ENCODE measurements at regions not wholly inside any gene's neighbourhood (a gene's known extent, or its start where the extent isn't known, plus 50 kb on each side); places are given as distances from the start of the nearest gene placed in this dataset.

- ATAC-seq = no peak
- intact Hi-C loops (cut with DNase I) = no loop called here
Observed at GRCh38 chr11:13062115-13062514, 53.0 kb downstream of the RASSF10 start.

DNA sequence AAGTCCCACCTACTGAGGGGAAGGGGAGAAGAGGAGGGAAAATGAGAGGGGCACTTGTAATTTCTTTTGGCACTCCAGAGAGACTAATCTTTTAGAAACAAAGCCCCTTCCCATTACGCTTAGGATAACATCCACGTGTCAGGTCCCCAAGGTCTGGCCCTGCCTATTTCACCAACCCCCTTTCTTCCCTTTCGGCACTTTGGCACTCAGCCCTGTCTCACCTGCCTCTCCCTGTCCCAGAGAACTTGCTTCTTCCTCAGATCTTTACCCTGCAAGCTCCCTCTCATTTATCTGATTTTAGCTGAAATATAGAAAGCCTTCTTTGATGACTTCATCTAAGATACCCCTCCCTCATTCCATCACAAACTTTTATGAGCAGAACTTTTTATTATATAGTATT is 55.5 kb downstream of the RASSF10 start:
- no peak for DNase-seq (ENCODE audit: low spot score)
- intact Hi-C loops (cut with DNase I) = no loop called here
- ATAC-seq = no peak

More at GRCh38 chr11:13062115-13062514, 53.0 kb downstream of the RASSF10 start:
- DNase-seq (ENCODE audit: low spot score) = no peak

- no peak for ATAC-seq
Observed at GRCh38 chr11:13065200-13065787, 56.2 kb downstream of the RASSF10 start.

DNA sequence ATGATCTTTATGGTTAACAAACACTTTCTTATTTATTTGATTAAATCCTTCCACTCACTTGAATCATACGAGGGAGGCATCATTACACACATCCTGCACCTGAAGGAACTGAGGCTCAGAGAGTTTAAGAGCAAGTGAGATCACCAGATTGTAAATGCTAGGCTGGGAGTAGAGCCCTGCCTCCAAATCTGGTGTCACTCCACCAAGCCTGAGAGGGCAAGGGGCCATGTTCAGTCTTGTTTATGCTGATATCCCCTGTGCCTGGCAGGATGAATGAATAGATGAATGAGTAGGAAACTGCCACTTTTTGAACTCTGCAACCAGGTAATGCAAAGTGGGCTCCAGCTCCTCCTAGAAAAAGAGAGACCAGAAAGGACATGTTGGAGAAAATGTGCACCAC is 59.1 kb downstream of the RASSF10 start:
- intact Hi-C loops (cut with DNase I) = no loop called here
- ATAC-seq (no peak), DNase-seq (ENCODE audit: low spot score) (no peak)

More at GRCh38 chr11:13065200-13065787, 56.2 kb downstream of the RASSF10 start:
- DNase-seq (ENCODE audit: low spot score) = no peak
- intact Hi-C loops (cut with DNase I) = no loop called here

- ATAC-seq (no peak), DNase-seq (ENCODE audit: low spot score) (no peak)
- intact Hi-C loops (cut with DNase I) = no loop called here
Observed at GRCh38 chr11:13073119-13073981, 64.2 kb downstream of the RASSF10 start.

DNA sequence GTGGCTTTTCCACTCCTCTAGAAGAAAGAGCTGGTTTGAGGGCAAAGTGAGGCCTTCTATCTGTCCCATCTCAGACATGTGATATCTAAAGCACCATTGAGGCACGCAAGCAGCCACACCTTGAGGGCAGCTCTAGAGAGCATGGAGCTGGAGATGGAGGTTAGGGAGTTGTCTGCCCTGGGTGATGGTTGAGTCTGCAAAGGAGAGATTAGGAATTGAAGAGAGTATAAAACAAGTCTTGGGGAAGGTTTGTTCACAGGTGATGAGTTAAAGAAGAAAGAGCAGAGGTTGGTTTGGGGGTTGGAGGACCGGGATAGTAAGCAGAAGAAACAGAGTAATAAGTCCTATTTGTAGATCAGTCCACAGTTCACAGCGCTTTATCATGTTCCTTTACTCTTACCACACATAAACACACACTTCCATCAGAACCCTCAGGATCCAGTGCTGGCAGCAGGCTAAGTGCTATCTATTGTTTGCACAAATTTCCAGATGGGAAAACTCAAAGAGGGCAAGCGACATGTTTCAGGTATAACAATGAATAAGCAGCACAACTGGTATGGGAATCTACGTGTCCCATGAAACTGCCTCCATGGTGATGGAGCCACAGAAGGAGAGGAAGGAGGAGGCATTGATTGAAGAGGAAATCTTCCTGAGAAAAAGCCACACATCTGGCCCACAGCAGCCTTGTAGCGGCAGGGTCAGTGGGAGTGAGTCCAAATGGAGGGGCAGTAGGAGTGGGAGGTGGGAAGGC is 65.8 kb downstream of the RASSF10 start:
- intact Hi-C loops (cut with DNase I) = no loop called here
- ATAC-seq = no peak
- no peak for DNase-seq (ENCODE audit: low spot score)

DNA sequence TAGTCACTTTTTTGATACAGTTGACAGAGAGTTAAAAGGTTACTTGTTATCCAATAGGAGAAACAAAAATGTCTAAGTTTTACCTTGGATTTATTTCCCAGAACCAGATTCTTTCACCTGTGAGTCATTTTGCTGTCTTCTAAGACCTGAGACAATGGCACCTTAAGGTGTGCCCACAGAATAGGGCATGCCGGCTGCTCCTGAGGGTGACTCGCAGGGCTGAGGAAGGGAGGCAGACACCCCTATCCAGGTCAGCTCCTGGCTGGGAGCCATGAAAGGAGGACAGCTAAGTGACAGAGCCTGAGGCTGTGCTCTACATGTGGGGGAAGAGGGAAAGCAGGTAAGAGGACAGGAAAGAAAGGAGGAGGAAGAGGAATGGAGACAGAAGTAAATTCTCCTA is 67.8 kb downstream of the RASSF10 start:
- intact Hi-C loops (cut with DNase I) = no loop called here
- DNase-seq (ENCODE audit: low spot score) (no peak), ATAC-seq (no peak)

- intact Hi-C loops (cut with DNase I) = no loop called here
- DNase-seq (ENCODE audit: low spot score) (no peak), ATAC-seq (no peak)
Observed at GRCh38 chr11:13080861-13081260, 71.7 kb downstream of the RASSF10 start.

DNA sequence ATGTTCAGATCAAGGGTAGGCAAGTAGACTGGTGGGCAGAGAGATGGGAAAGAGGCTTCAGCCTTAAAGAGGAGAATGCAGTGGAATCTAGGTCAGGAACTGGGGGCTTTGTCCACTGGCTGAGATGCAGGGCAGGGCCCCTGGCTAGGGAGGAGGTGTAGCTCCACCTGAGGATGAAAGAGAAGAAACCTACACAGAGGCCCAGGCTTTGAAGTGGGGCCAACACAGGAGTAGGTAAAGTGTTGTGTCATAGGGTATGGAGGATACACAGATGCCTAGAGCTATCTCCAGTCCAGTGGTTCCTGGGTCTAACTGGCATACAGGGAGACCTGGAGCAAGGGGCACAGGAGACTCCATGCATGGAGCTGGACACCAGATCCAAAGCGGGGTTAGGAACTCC is 73.5 kb downstream of the RASSF10 start:
- intact Hi-C loops (cut with DNase I) = no loop called here
- DNase-seq (ENCODE audit: low spot score) = no peak
- no peak for ATAC-seq

GRCh38 chr11:13090228-13090708 is 81.2 kb downstream of the RASSF10 start:
- DNase-seq (ENCODE audit: low spot score) (no peak), ATAC-seq (no peak)
- intact Hi-C loops (cut with DNase I) = no loop called here

GRCh38 chr11:13091373-13091772 is 82.3 kb downstream of the RASSF10 start:
- intact Hi-C loops (cut with DNase I) = no loop called here
- ATAC-seq = no peak
- no peak for DNase-seq (ENCODE audit: low spot score)

- no peak for ATAC-seq
- no peak for DNase-seq (ENCODE audit: low spot score)
- intact Hi-C loops (cut with DNase I) = no loop called here
Observed at GRCh38 chr11:13091804-13092203, 82.7 kb downstream of the RASSF10 start.

- intact Hi-C loops (cut with DNase I) = no loop called here
- ATAC-seq (no peak), DNase-seq (ENCODE audit: low spot score) (no peak)
Observed at GRCh38 chr11:13094930-13095687, 86.0 kb downstream of the RASSF10 start.

DNA sequence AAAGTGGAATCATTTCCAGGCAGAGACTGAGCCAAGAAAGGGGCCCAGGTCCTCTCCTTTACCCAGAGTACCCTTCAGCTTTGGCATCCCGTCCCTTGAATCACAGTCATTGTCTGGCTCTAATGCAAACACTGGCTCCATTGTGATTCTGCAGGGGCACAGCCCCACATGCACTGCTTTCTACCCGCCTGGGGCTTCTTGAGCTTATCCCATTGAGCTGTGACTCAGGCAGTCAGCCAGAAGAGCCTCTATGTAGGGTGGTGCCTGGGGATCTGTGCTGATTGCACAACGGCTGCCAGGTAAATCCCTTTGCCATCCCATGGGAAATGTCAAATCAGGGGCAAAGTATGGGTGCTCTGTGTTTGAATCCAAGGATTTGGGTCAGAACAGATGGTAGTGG is 88.9 kb downstream of the RASSF10 start:
- intact Hi-C loops (cut with DNase I) = no loop called here
- peak; percentile 44 for ATAC-seq
- no peak for DNase-seq (ENCODE audit: low spot score)

DNA sequence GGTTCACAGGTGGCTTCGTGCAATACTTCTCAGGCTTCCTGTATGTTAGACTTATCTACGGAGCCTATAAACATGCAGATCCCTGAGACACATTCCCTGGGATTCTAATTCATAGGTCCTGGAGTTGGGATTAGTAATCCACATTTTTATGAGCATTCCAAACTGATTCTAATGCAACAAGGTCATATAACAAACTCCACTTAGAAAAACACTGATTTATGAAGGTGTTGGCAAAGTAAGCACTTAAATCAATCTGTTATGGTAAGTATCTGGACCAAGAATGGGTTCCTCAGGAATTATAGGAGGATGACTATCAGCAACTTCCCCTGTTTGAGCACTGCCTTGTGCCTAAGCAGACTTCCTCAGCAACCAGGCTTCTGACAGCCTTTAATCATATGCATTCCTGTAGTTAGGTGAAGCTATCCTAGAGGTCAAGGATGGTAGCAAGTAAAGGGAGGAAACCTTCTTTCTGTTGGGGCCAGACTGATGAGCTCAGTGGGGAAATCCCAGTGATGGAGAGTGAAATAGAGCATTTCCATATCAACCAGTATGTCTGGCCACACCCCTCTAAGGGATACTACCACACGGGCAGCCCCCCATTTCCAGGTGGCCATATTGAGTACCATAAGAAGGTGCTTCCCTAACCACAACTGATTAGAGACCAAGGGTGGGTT is 89.6 kb downstream of the RASSF10 start:
- DNase-seq (ENCODE audit: low spot score) (no peak), ATAC-seq (no peak)
- intact Hi-C loops (cut with DNase I) = no loop called here

- ATAC-seq = no peak
- DNase-seq (ENCODE audit: low spot score) = no peak
- intact Hi-C loops (cut with DNase I) = no loop called here
Observed at GRCh38 chr11:13101644-13102512, 92.8 kb downstream of the RASSF10 start.

GRCh38 chr11:13102513-13102840 is 93.4 kb downstream of the RASSF10 start:
- intact Hi-C loops (cut with DNase I) = no loop called here
- ATAC-seq = no peak
- DNase-seq (ENCODE audit: low spot score) = no peak
